Endothelial cell of umbilical vein (primary cell): ENCODE measurements at regions not wholly inside any gene's neighbourhood (a gene's known extent, or its start where the extent isn't known, plus 50 kb on each side); places are given as distances from the start of the nearest gene placed in this dataset.

Experiments used
- CTCF ChIP-seq, 2 donors: IDR thresholded peaks; 1 replicate in 1 of 2; 2 replicates in 1 of 2; pipeline ENCODE4 v1.5.1; 2011; ENCODE audit warnings: low read length in 2 of 2, mild to moderate bottlenecking in 2 of 2, moderate library complexity in 2 of 2, control low read depth in 1 of 2, inconsistent platforms in 1 of 2, low read depth in 1 of 2; ENCODE audit not compliant: insufficient read depth in 1 of 2; ENCODE audit errors: extremely low read depth in 1 of 2
- MYC ChIP-seq: IDR thresholded peaks from one replicate; pipeline ENCODE4 v1.6.1; 2011; ENCODE audit warnings: mild to moderate bottlenecking, low read depth, low read length

GRCh38 chr10:78613132-78613531, 455.6 kb upstream of the ZMIZ1 start:
- TF ChIP-seq CTCF (IDR thresholded peaks at IDR 0.05; ENCODE audit: extremely low read depth in 1 of 2, insufficient read depth in 1 of 2, low read depth in 1 of 2, low read length in 2 of 2): no peak
- no peak for TF ChIP-seq MYC
